Smooth muscle cell (in vitro differentiated cells): ENCODE measurements at regions not wholly inside any gene's neighbourhood (a gene's known extent, or its start where the extent isn't known, plus 50 kb on each side); places are given as distances from the start of the nearest gene placed in this dataset.
A peak's percentile ranks its signal among the peaks of the same experiment; 100 is the strongest.

ENCODE experiments used
- DNase-seq: peaks from one replicate; lab custom pipeline; 2025; ENCODE audit not compliant: unreplicated experiment; lab: John Stamatoyannopoulos, UW
- H2AFZ ChIP-seq: fragments of 200-600 bp; sonication (generic); 2 replicates; pipeline ENCODE4 v1.6.0; 2016; ENCODE audit warnings: antibody characterized with exemption, low read depth, mild to moderate bottlenecking
- H3F3A ChIP-seq: fragments of 200-600 bp; sonication (generic); 2 replicates; pipeline ENCODE4 v1.6.0; 2017; ENCODE audit warnings: antibody characterized with exemption, low read depth
- H3K27ac ChIP-seq: fragments of 200-600 bp; sonication (generic); 2 replicates; pipeline ENCODE4 v1.5.1; 2016; ENCODE audit warnings: low read depth, mild to moderate bottlenecking
- H3K27me3 ChIP-seq: fragments of 200-600 bp; sonication (generic); 2 replicates; pipeline ENCODE4 v1.6.1; 2016; ENCODE audit warnings: low read depth, mild to moderate bottlenecking
- H3K36me3 ChIP-seq: fragments of 200-600 bp; sonication (generic); 2 replicates; pipeline ENCODE4 v1.5.1; 2016; ENCODE audit warnings: low read depth
- H3K4me1 ChIP-seq: fragments of 200-600 bp; sonication (generic); 2 replicates; pipeline ENCODE4 v1.5.1; 2016; ENCODE audit warnings: low read depth
- H3K4me2 ChIP-seq: fragments of 200-600 bp; sonication (generic); 2 replicates; pipeline ENCODE4 v1.6.0; 2016; ENCODE audit warnings: mild to moderate bottlenecking
- H3K4me3 ChIP-seq: fragments of 200-600 bp; sonication (generic); 2 replicates; pipeline ENCODE4 v1.5.1; 2016; ENCODE audit warnings: mild to moderate bottlenecking
- H3K79me2 ChIP-seq: fragments of 200-600 bp; sonication (generic); 2 replicates; pipeline ENCODE4 v1.6.0; 2016; ENCODE audit warnings: low read depth, mild to moderate bottlenecking
- H3K9ac ChIP-seq: fragments of 200-600 bp; sonication (generic); 2 replicates; pipeline ENCODE4 v1.6.0; 2016; ENCODE audit warnings: low read depth
- H3K9me3 ChIP-seq: fragments of 200-600 bp; sonication (generic); replicated peaks from 2 replicates; pipeline ENCODE4 v1.5.1; 2016; ENCODE audit warnings: low read depth
- H4K20me1 ChIP-seq: fragments of 200-600 bp; sonication (generic); 2 replicates; pipeline ENCODE4 v1.6.0; 2016; ENCODE audit warnings: low read depth
- WGBS: methylation state at CpG from one replicate; pipeline ENCODE4 v1.1.7; 2016; ENCODE audit warnings: low lambda C conversion rate; 5-methylcytosine and 5-hydroxymethylcytosine counted together
- TF ChIP-seq, protein P1 (sequence below): fragments of 200-600 bp; sonication (generic); IDR thresholded peaks from 2 replicates; pipeline ENCODE4 v1.5.1; 2017; ENCODE audit warnings: borderline replicate concordance, mild to moderate bottlenecking, antibody characterized with exemption; ENCODE audit not compliant: insufficient read depth, poor library complexity, severe bottlenecking

DNA sequence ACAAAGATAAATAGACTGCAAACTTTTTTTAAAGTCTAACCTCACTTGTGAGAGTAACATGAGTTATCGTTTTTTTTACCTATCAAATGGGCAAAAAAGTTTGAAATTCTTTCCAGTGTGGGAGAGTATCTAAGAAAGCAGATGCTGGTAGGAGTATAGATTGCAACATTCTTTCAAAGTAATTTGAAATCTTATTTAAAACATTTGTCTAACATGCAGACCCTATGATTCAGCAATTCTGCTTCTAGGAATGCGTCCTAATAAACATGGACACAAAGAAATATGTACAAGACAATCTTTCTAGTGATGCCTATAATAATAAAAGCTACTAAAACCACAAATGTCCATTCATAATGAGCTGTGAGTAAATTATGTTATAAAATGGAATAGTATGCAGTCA, 110.4 kb upstream of the TMCC3 start:
- 43% methylated on average over 2 of the region's 2 CpGs for WGBS
- Histone ChIP-seq H3K9me3 (no peaks in the 10 kb centered on the region), H3K27me3 (no peaks in the 10 kb centered on the region), H3K9ac (peak overlapping the region; percentile 81), H3K4me3 (no peak overlapping the region), H3F3A (peaks cover 7% of the 10 kb centered on the region), H3K4me1 (peaks cover 6% of the 10 kb centered on the region), H3K4me2 (no peak overlapping the region), H2AFZ (no peak overlapping the region), H3K36me3 (no peaks in the 10 kb centered on the region), H3K79me2 (peaks cover 7% of the 10 kb centered on the region), H4K20me1 (no peaks in the 10 kb centered on the region), H3K27ac (peak overlapping the region; percentile 98)
- TF ChIP-seq, protein P1, sequence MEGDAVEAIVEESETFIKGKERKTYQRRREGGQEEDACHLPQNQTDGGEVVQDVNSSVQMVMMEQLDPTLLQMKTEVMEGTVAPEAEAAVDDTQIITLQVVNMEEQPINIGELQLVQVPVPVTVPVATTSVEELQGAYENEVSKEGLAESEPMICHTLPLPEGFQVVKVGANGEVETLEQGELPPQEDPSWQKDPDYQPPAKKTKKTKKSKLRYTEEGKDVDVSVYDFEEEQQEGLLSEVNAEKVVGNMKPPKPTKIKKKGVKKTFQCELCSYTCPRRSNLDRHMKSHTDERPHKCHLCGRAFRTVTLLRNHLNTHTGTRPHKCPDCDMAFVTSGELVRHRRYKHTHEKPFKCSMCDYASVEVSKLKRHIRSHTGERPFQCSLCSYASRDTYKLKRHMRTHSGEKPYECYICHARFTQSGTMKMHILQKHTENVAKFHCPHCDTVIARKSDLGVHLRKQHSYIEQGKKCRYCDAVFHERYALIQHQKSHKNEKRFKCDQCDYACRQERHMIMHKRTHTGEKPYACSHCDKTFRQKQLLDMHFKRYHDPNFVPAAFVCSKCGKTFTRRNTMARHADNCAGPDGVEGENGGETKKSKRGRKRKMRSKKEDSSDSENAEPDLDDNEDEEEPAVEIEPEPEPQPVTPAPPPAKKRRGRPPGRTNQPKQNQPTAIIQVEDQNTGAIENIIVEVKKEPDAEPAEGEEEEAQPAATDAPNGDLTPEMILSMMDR: no peak
- no peak for DNase-seq

DNA sequence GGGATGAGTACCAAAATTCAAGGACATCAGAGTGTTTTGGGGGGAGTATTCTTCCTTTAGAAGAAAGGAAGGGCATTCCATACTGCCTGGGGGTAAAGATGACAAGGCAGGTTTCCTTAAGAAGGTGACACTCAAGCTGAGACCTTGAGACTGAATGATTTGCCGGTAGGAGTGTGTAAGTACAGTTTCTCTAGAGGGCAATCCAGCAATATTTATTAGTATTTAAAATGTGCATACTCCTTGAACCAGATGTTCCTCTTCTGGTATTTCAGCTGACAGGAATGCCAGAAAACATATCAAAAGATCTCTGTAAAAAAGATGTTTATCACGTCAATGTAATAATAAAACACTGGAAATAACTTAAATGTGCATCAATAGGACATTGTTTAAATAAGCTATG, 106.4 kb upstream of the TMCC3 start:
- H3K4me3 ChIP-seq: no peak overlapping the region
- no peaks in the 10 kb centered on the region for H3K36me3 ChIP-seq
- 91% methylated on average over 2 of the region's 2 CpGs for WGBS
- H3K27ac ChIP-seq: no peak overlapping the region
- no peaks in the 10 kb centered on the region for H3F3A ChIP-seq
- H4K20me1 ChIP-seq: no peaks in the 10 kb centered on the region
- no peak for DNase-seq
- no peak overlapping the region for H3K9ac ChIP-seq
- H2AFZ ChIP-seq: no peak overlapping the region
- H3K9me3 ChIP-seq: no peaks in the 10 kb centered on the region
- H3K4me2 ChIP-seq: no peak overlapping the region
- peaks cover 2% of the 10 kb centered on the region for H3K4me1 ChIP-seq
- no peaks in the 10 kb centered on the region for H3K27me3 ChIP-seq
- peaks cover 7% of the 10 kb centered on the region for H3K79me2 ChIP-seq
- TF ChIP-seq, protein P1: no peak

DNA sequence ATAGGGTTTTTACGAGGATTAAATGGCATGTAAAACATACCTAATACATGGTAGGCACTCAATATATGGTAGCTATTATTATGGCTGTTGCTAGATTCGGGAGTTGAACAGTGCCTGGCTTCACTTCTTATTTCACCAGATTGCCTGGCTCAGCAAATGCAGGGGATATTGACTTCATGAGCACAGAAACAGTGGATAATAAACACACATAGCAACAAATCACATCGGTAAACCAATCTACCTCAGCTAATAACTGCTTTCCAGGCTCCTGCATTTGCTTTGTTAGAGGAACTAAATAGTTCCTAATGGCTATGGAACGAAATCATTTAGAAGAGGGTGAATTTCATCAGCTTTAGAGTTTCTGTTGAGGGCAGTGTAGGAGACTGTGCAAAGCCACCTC, 105.2 kb upstream of the TMCC3 start:
- Histone ChIP-seq H3K9me3 (no peaks in the 10 kb centered on the region), H3K4me1 (no peaks in the 10 kb centered on the region), H3K36me3 (no peaks in the 10 kb centered on the region), H2AFZ (no peak overlapping the region), H4K20me1 (no peaks in the 10 kb centered on the region), H3K9ac (no peak overlapping the region), H3K4me3 (no peak overlapping the region), H3K27me3 (no peaks in the 10 kb centered on the region), H3F3A (no peaks in the 10 kb centered on the region), H3K4me2 (no peak overlapping the region), H3K79me2 (peaks cover 7% of the 10 kb centered on the region), H3K27ac (no peak overlapping the region)
- 94% methylated on average over 4 of the region's 4 CpGs for whole genome bisulfite sequencing
- no peak for DNase-seq
- TF ChIP-seq, protein P1: no peak

DNA sequence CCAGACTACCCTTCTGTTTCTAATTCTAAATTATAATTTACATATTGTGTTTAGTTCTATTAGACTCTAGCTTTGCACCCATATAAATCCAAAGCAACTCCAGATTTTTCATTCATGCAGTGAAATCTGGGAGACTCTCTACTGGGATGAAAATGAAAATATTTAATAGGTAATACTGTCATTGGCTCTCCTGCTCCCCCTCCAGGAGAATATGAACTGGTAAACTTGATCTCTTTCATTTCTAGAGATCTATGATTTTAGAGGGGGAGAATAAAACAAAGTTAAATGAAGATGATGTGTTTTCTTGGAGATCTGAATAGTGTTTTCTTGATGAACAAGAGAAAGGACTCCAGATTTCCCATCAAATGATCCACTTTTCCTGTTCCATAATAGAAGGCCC, 104.3 kb upstream of the TMCC3 start:
- Histone ChIP-seq H3K9me3 (no peaks in the 10 kb centered on the region), H3K4me3 (no peak overlapping the region), H3K27ac (no peak overlapping the region), H4K20me1 (no peaks in the 10 kb centered on the region), H2AFZ (no peak overlapping the region), H3K36me3 (no peaks in the 10 kb centered on the region), H3K4me1 (no peaks in the 10 kb centered on the region), H3K9ac (no peak overlapping the region), H3K27me3 (no peaks in the 10 kb centered on the region), H3F3A (no peaks in the 10 kb centered on the region), H3K79me2 (peaks cover 7% of the 10 kb centered on the region), H3K4me2 (no peak overlapping the region)
- no peak for DNase-seq
- TF ChIP-seq, protein P1: peak; percentile 30
